ENCODE measurements at regions not wholly inside any gene's neighbourhood (a gene's known extent, or its start where the extent isn't known, plus 50 kb on each side); places are given as distances from the start of the nearest gene placed in this dataset.

DNA sequence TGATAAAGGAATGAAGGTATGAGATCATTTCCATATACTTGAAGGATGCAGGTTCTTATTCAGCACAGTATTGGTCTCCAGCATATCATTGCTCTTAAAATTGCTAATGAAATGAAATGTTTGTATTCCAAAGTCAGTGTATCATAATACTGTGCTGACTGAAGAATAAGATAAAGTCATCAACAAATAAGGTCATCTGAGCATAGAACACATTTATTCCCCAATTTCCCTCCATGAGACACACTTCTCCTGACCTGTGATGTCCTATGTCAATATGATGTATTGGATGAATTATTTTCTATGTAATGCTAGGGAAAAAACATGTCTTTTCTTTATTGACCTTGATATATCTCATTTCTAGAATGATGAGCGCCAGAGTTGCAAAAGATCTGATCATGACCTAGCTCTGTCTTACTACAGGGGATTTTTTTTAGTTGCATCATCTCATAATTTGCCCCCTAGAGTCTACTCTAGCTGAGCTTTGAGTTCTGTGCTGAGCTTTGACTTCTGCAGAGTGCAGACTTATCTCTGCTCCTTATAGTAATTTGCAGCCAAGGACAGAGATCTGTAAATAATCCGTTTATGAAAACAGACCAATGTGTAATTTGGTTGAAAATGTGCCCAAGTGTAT is 859.8 kb downstream of the TRIB2 start:
- Histone ChIP-seq H3K27me3 (ENCODE audit: control insufficient read depth, insufficient read depth, low read length) (no peaks in the 10 kb centered on the region), H3K4me1 (ENCODE audit: control insufficient read depth, insufficient read depth, low read length) (no peaks in the 10 kb centered on the region), H3K4me3 (ENCODE audit: low read depth, low read length) (no peak overlapping the region), H3K9ac (ENCODE audit: low read depth, low read length) (no peak overlapping the region), H3K9me3 (ENCODE audit: control insufficient read depth, insufficient read depth, low read length) (no peaks in the 10 kb centered on the region), H3K36me3 (ENCODE audit: control insufficient read depth, insufficient read depth, low read length) (no peaks in the 10 kb centered on the region)

DNA sequence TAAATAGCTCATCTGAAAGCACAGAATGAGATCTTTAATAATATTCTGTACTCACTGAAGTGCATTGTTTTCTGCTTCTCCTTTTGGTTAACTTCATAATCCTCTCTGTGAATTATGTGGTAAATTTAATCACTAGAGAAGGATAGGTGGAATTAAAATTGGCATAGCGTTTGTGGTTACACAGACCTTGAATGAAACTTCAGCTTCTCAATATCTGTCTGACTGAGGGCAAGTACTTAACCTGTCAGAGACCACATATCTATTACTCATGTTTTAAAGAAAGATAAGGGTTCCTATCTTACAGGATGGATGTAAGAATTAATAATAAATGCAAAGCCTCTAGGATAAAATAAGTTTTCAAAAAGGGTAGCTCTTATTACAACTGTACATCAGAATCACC is 861.8 kb downstream of the TRIB2 start:
- no peak overlapping the region for H3K9ac ChIP-seq (ENCODE audit: low read depth, low read length)
- no peak overlapping the region for H3K4me3 ChIP-seq (ENCODE audit: low read depth, low read length)
- no peaks in the 10 kb centered on the region for H3K9me3 ChIP-seq (ENCODE audit: control insufficient read depth, insufficient read depth, low read length)
- H3K4me1 ChIP-seq (ENCODE audit: control insufficient read depth, insufficient read depth, low read length) = no peaks in the 10 kb centered on the region
- H3K36me3 ChIP-seq (ENCODE audit: control insufficient read depth, insufficient read depth, low read length) = no peaks in the 10 kb centered on the region
- H3K27me3 ChIP-seq (ENCODE audit: control insufficient read depth, insufficient read depth, low read length) = no peaks in the 10 kb centered on the region

DNA sequence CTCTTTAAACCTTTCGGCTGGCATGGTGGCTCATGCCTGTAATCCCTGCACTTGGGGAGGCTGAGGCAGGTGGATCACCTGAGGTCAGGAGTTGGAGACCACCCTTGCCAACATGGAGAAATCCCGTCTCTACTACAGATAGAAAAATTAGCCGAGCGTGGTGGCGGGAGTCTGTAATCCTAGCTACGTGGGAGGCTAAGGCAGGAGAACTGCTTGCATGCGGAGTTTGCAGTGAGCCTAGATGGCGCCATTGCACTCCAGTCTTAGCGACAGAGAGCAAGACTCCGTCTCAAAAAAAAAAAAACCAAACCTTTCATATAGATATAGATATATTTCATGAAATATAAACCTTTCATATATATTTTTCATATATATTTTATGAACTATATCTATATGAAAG is 864.7 kb downstream of the TRIB2 start:
- no peak overlapping the region for H3K4me3 ChIP-seq (ENCODE audit: low read depth, low read length)
- H3K36me3 ChIP-seq (ENCODE audit: control insufficient read depth, insufficient read depth, low read length) = no peaks in the 10 kb centered on the region
- no peak overlapping the region for H3K9ac ChIP-seq (ENCODE audit: low read depth, low read length)
- no peaks in the 10 kb centered on the region for H3K9me3 ChIP-seq (ENCODE audit: control insufficient read depth, insufficient read depth, low read length)
- no peaks in the 10 kb centered on the region for H3K27me3 ChIP-seq (ENCODE audit: control insufficient read depth, insufficient read depth, low read length)
- no peaks in the 10 kb centered on the region for H3K4me1 ChIP-seq (ENCODE audit: control insufficient read depth, insufficient read depth, low read length)

DNA sequence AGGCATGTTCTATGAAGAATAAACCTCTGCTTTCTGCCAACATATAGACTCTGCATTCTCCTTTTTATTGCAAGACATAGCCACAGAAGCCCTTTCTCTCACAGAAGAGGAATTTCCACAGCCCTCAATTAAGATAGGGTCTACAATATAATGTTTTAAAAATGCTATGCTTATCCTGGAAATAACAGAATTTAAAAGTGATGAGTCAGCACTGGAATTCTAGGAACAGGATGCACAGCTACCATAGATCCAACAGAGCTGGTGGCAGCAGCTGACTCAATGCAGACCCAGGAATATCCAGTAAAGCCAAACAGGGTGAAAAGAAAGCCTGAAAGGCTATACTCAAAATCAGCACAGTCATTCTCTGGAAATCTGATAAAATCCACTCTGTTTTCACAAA is 866.9 kb downstream of the TRIB2 start:
- Histone ChIP-seq H3K4me1 (ENCODE audit: control insufficient read depth, insufficient read depth, low read length) (no peaks in the 10 kb centered on the region), H3K36me3 (ENCODE audit: control insufficient read depth, insufficient read depth, low read length) (no peaks in the 10 kb centered on the region)

DNA sequence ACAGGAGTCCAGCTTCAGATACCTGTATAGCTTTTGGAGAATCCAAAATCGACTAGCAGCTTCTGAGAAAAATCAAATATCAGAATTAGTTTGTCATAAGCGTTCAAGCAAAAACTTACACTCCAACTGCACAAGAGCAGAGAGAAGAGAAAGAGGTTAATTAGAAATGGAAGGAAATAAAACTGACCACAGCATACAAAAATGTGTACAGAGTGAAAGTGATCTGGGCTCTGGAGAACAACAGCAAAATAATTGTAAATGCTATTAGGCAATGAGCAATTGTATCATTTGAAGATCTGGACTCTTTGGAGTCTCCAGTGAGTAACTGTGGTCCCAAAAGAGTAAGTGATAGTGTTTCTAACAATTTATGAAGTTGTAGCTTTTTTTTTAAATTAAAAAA is 867.3 kb downstream of the TRIB2 start:
- Histone ChIP-seq H3K4me3 (ENCODE audit: low read depth, low read length) (no peak overlapping the region), H3K27me3 (ENCODE audit: control insufficient read depth, insufficient read depth, low read length) (no peaks in the 10 kb centered on the region), H3K36me3 (ENCODE audit: control insufficient read depth, insufficient read depth, low read length) (no peaks in the 10 kb centered on the region), H3K9ac (ENCODE audit: low read depth, low read length) (no peak overlapping the region), H3K9me3 (ENCODE audit: control insufficient read depth, insufficient read depth, low read length) (no peaks in the 10 kb centered on the region), H3K4me1 (ENCODE audit: control insufficient read depth, insufficient read depth, low read length) (no peaks in the 10 kb centered on the region)

More for the DNA sequence above, 866.9 kb downstream of the TRIB2 start:
- H3K9ac ChIP-seq (ENCODE audit: low read depth, low read length) = no peak overlapping the region
- no peaks in the 10 kb centered on the region for H3K27me3 ChIP-seq (ENCODE audit: control insufficient read depth, insufficient read depth, low read length)
- H3K4me3 ChIP-seq (ENCODE audit: low read depth, low read length) = no peak overlapping the region
- no peaks in the 10 kb centered on the region for H3K9me3 ChIP-seq (ENCODE audit: control insufficient read depth, insufficient read depth, low read length)

DNA sequence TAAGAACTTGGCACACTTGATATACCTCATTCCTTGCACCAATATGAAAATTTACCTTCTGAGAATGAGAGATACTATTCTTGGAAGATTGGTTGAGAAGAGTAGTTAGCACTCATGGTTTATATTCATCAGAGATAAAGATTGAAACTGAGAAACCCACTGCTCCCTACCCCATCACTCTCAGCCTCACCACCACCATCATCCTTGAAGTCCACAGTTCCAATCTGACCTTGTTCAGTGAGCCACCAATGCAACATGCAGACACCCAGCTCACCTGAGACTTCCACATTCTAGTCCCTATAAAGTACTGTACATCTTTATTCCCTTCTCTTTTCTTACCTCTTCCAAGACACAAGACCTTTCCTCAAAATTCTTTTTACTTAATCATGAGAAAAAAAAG is 869.0 kb downstream of the TRIB2 start:
- H3K27me3 ChIP-seq (ENCODE audit: control insufficient read depth, insufficient read depth, low read length) = no peaks in the 10 kb centered on the region
- H3K9me3 ChIP-seq (ENCODE audit: control insufficient read depth, insufficient read depth, low read length) = no peaks in the 10 kb centered on the region
- H3K36me3 ChIP-seq (ENCODE audit: control insufficient read depth, insufficient read depth, low read length) = no peaks in the 10 kb centered on the region
- no peaks in the 10 kb centered on the region for H3K4me1 ChIP-seq (ENCODE audit: control insufficient read depth, insufficient read depth, low read length)
- H3K9ac ChIP-seq (ENCODE audit: low read depth, low read length) = no peak overlapping the region
- no peak overlapping the region for H3K4me3 ChIP-seq (ENCODE audit: low read depth, low read length)

DNA sequence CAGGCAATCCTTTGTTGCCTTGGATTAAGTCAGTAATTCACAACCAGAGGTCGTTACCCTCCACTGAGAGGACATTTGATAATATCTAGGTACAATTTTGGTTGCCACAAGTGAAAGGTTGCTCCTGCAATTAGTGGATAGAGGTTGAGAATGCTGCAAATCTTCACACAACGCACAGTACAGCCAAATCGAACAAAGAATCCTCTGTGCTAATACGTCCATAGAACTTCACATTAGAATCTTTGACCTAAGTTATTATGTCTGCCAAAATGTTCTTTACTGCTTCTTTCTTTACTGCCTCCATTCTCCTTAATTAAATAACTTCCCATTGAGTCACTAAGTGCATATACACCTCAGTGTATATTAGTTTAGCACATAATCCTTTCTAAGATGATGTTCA is 879.5 kb downstream of the TRIB2 start:
- H3K27me3 ChIP-seq (ENCODE audit: control insufficient read depth, insufficient read depth, low read length) = no peaks in the 10 kb centered on the region
- H3K4me3 ChIP-seq (ENCODE audit: low read depth, low read length) = no peak overlapping the region
- no peaks in the 10 kb centered on the region for H3K9me3 ChIP-seq (ENCODE audit: control insufficient read depth, insufficient read depth, low read length)
- no peak overlapping the region for H3K9ac ChIP-seq (ENCODE audit: low read depth, low read length)
- H3K4me1 ChIP-seq (ENCODE audit: control insufficient read depth, insufficient read depth, low read length) = no peaks in the 10 kb centered on the region
- no peaks in the 10 kb centered on the region for H3K36me3 ChIP-seq (ENCODE audit: control insufficient read depth, insufficient read depth, low read length)

DNA sequence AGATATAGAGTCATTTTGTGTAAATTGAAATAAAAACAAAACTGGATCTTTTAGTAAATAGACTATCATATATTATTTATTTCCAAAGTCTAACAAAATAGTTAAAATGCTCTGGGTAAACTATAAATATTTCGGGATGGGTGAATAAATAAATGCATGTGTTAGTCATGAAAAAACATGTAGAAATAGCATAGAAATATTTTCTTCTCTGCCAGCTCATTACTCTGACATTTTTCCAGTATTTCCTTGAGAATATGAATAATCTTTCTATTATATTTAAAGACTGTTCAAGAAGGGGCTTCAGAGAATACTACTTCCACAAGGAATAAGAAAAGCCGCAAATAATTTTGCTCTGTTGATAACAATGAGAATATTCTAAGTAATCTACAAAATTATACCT is 880.4 kb downstream of the TRIB2 start:
- Histone ChIP-seq H3K9me3 (ENCODE audit: control insufficient read depth, insufficient read depth, low read length) (no peaks in the 10 kb centered on the region), H3K9ac (ENCODE audit: low read depth, low read length) (no peak overlapping the region), H3K4me1 (ENCODE audit: control insufficient read depth, insufficient read depth, low read length) (no peaks in the 10 kb centered on the region), H3K27me3 (ENCODE audit: control insufficient read depth, insufficient read depth, low read length) (no peaks in the 10 kb centered on the region), H3K36me3 (ENCODE audit: control insufficient read depth, insufficient read depth, low read length) (no peaks in the 10 kb centered on the region), H3K4me3 (ENCODE audit: low read depth, low read length) (no peak overlapping the region)

DNA sequence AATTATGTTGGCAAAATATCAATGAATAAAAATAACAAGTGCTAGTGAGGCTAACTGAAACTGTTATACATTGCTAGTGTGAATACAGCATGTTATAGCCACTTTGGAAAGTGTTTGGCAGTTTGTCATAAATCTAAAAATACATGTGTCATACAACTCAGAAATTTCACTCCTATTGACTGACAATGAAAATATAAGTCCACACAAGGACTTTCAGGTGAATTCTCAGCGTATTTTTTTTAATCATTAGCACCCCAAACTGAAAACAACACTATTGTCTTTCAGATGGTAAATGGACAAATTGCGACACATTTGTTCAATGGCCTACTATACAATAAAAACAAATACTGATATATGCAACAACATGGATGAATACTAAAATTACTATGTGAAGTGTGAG is 884.8 kb downstream of the TRIB2 start:
- Histone ChIP-seq H3K9me3 (ENCODE audit: control insufficient read depth, insufficient read depth, low read length) (no peaks in the 10 kb centered on the region), H3K27me3 (ENCODE audit: control insufficient read depth, insufficient read depth, low read length) (no peaks in the 10 kb centered on the region), H3K4me1 (ENCODE audit: control insufficient read depth, insufficient read depth, low read length) (no peaks in the 10 kb centered on the region), H3K4me3 (ENCODE audit: low read depth, low read length) (no peak overlapping the region), H3K9ac (ENCODE audit: low read depth, low read length) (no peak overlapping the region), H3K36me3 (ENCODE audit: control insufficient read depth, insufficient read depth, low read length) (no peaks in the 10 kb centered on the region)

DNA sequence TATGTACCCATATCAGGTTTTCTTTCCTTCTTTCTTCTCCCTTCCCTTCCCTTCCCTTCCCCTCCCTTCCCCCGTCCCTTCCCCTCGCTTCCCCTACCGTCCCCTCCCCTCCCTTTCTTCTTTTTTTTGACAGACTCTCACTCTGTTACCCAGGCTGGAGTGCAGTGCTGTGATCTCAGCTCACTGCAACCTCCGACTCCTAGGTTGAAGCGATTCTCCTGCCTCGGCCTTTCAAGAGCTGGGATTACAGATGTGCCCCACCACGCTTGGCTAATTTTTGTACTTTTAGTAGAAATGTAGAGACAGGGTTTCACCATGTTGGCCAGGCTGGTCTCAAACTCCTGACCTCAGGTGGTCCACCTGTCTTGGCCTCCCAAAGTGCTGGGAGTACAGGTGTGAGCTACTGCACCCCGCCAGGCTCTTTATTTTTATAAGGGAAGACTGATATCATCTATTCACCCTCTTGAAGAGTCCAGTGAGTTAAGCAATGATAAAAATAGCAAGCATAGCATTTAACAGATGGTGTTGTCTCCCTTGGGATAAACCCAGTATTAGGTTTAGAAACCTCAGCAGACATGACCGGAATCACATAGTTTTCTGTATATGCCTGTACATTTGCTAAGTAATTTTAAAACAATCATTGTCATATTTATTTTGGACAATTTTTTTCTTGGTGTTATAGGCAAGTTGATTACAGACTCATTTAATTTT is 888.4 kb downstream of the TRIB2 start:
- Histone ChIP-seq H3K27me3 (ENCODE audit: control insufficient read depth, insufficient read depth, low read length) (no peaks in the 10 kb centered on the region), H3K9ac (ENCODE audit: low read depth, low read length) (no peak overlapping the region), H3K4me1 (ENCODE audit: control insufficient read depth, insufficient read depth, low read length) (no peaks in the 10 kb centered on the region), H3K36me3 (ENCODE audit: control insufficient read depth, insufficient read depth, low read length) (no peaks in the 10 kb centered on the region), H3K9me3 (ENCODE audit: control insufficient read depth, insufficient read depth, low read length) (no peaks in the 10 kb centered on the region), H3K4me3 (ENCODE audit: low read depth, low read length) (no peak overlapping the region)

DNA sequence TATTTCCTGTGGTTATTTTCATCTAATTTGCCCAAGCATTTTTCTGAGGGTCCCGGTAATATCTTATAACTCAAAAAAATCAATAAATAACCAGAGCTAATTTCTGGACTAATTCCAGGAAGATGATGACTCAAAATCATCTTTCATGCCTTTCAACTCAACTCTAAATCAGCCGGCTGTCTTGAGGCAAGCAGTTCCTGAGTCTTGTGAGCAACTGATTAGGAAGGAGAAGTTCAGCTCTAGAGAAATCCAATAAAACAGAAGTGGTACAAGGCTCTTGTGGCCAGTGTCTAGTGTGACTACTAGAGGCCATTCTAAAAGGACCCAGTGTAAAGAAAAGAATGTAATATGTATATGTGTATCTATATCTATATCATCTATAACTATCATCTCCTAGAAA is 890.4 kb downstream of the TRIB2 start:
- Histone ChIP-seq H3K9me3 (ENCODE audit: control insufficient read depth, insufficient read depth, low read length) (no peaks in the 10 kb centered on the region), H3K4me3 (ENCODE audit: low read depth, low read length) (no peak overlapping the region), H3K27me3 (ENCODE audit: control insufficient read depth, insufficient read depth, low read length) (no peaks in the 10 kb centered on the region), H3K4me1 (ENCODE audit: control insufficient read depth, insufficient read depth, low read length) (no peaks in the 10 kb centered on the region), H3K9ac (ENCODE audit: low read depth, low read length) (no peak overlapping the region), H3K36me3 (ENCODE audit: control insufficient read depth, insufficient read depth, low read length) (no peaks in the 10 kb centered on the region)

DNA sequence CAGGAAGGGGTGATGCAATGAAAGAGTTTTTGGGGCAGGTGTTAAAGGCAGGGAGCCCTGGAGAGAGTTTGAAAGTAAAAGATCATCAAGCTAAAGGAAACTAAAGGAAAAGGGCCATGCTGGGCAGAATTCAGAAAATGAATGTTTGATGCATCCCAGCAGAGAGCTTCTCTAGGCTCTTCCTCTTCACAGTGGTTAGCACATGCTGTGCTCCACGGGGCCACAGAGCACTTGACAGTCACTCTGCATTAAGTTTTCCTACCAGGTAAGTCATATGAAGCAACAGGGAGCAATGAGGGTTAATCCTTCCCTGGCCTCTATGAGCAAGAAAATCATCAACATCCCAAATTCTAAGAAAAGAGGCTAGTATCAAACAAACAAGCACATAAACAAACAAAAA is 895.2 kb downstream of the TRIB2 start:
- H3K27me3 ChIP-seq (ENCODE audit: control insufficient read depth, insufficient read depth, low read length) = no peaks in the 10 kb centered on the region
- no peaks in the 10 kb centered on the region for H3K9me3 ChIP-seq (ENCODE audit: control insufficient read depth, insufficient read depth, low read length)
- no peak overlapping the region for H3K4me3 ChIP-seq (ENCODE audit: low read depth, low read length)
- no peak overlapping the region for H3K9ac ChIP-seq (ENCODE audit: low read depth, low read length)
- H3K36me3 ChIP-seq (ENCODE audit: control insufficient read depth, insufficient read depth, low read length) = no peaks in the 10 kb centered on the region
- H3K4me1 ChIP-seq (ENCODE audit: control insufficient read depth, insufficient read depth, low read length) = no peaks in the 10 kb centered on the region
